ENCODE measurements at regions not wholly inside any gene's neighbourhood (a gene's known extent, or its start where the extent isn't known, plus 50 kb on each side); places are given as distances from the start of the nearest gene placed in this dataset.
"Not testable (repeated sequence)": the region's sequence is repeated elsewhere in the genome, so short reads cannot be mapped to it uniquely, and the experiment has no call there.

- not testable (repeated sequence) for DNase-seq; H3K4me2 ChIP-seq (ENCODE audit: low read depth, low read length); H3K27me3 ChIP-seq (replicated peaks; ENCODE audit: insufficient read depth, low read length); H3K9ac ChIP-seq (ENCODE audit: low read length); H3K9me3 ChIP-seq (replicated peaks; ENCODE audit: insufficient read depth, low read length); H3K4me3 ChIP-seq (ENCODE audit: low read length); H3K79me2 ChIP-seq (ENCODE audit: low read length); H3K27ac ChIP-seq (ENCODE audit: low read length); H3K36me3 ChIP-seq (replicated peaks; ENCODE audit: insufficient read depth, low read length); H2AFZ ChIP-seq (ENCODE audit: low read length); H4K20me1 ChIP-seq (ENCODE audit: insufficient read depth, low read length); H3K4me1 ChIP-seq (ENCODE audit: low read length); H3K9me2 ChIP-seq (replicated peaks; ENCODE audit: insufficient read depth, low read length); H3F3A ChIP-seq (ENCODE audit: insufficient read depth, low read length)
These were observed 80.9 kb upstream of the KCNJ18 start for GRCh38 chr17:21611443-21611842.

GRCh38 chr17:21612123-21613070 lies 79.9 kb upstream of the KCNJ18 start:
- not testable (repeated sequence) for H3K4me2 ChIP-seq (ENCODE audit: low read depth, low read length)

GRCh38 chr17:21613071-21613429 lies 79.3 kb upstream of the KCNJ18 start:
- Histone ChIP-seq H2AFZ (ENCODE audit: low read length) (no peak overlapping the region), H3K79me2 (ENCODE audit: low read length) (no peaks in the 10 kb centered on the region), H3K4me3 (ENCODE audit: low read length) (no peak overlapping the region), H3K9me3 (replicated peaks; ENCODE audit: insufficient read depth, low read length) (no peaks in the 10 kb centered on the region), H3K9ac (ENCODE audit: low read length) (no peak overlapping the region), H3K27me3 (replicated peaks; ENCODE audit: insufficient read depth, low read length) (no peaks in the 10 kb centered on the region), H3F3A (ENCODE audit: insufficient read depth, low read length) (no peaks in the 10 kb centered on the region), H3K4me2 (ENCODE audit: low read depth, low read length) (no peak overlapping the region), H3K27ac (ENCODE audit: low read length) (no peak overlapping the region), H3K36me3 (replicated peaks; ENCODE audit: insufficient read depth, low read length) (no peaks in the 10 kb centered on the region), H4K20me1 (ENCODE audit: insufficient read depth, low read length) (no peaks in the 10 kb centered on the region), H3K4me1 (ENCODE audit: low read length) (no peaks in the 10 kb centered on the region), H3K9me2 (replicated peaks; ENCODE audit: insufficient read depth, low read length) (no peaks in the 10 kb centered on the region)
- TF ChIP-seq EZH2 (optimal IDR thresholded peaks at IDR 0.05; ENCODE audit: low read depth, low read length) (no peak), CTCF (IDR thresholded peaks at IDR 0.05; ENCODE audit: low read length) (no peak)
- no peak for DNase-seq

More at GRCh38 chr17:21612123-21613070, 79.9 kb upstream of the KCNJ18 start:
- H3K9me3 ChIP-seq (replicated peaks; ENCODE audit: insufficient read depth, low read length); H3K79me2 ChIP-seq (ENCODE audit: low read length); DNase-seq; H3K9me2 ChIP-seq (replicated peaks; ENCODE audit: insufficient read depth, low read length); H3K4me3 ChIP-seq (ENCODE audit: low read length); H3K36me3 ChIP-seq (replicated peaks; ENCODE audit: insufficient read depth, low read length); H3F3A ChIP-seq (ENCODE audit: insufficient read depth, low read length); H4K20me1 ChIP-seq (ENCODE audit: insufficient read depth, low read length); H3K27ac ChIP-seq (ENCODE audit: low read length); H3K4me1 ChIP-seq (ENCODE audit: low read length); H3K27me3 ChIP-seq (replicated peaks; ENCODE audit: insufficient read depth, low read length); H2AFZ ChIP-seq (ENCODE audit: low read length); H3K9ac ChIP-seq (ENCODE audit: low read length): not testable (repeated sequence)

GRCh38 chr17:21626987-21627386 lies 65.3 kb upstream of the KCNJ18 start:
- not testable (repeated sequence) for H3F3A ChIP-seq (ENCODE audit: insufficient read depth, low read length); H3K27me3 ChIP-seq (replicated peaks; ENCODE audit: insufficient read depth, low read length); H3K9me3 ChIP-seq (replicated peaks; ENCODE audit: insufficient read depth, low read length)

More at GRCh38 chr17:21626987-21627386, 65.3 kb upstream of the KCNJ18 start:
- H2AFZ ChIP-seq (ENCODE audit: low read length); H3K4me3 ChIP-seq (ENCODE audit: low read length); H3K79me2 ChIP-seq (ENCODE audit: low read length); H4K20me1 ChIP-seq (ENCODE audit: insufficient read depth, low read length); H3K27ac ChIP-seq (ENCODE audit: low read length); H3K9me2 ChIP-seq (replicated peaks; ENCODE audit: insufficient read depth, low read length); H3K4me1 ChIP-seq (ENCODE audit: low read length); DNase-seq; H3K9ac ChIP-seq (ENCODE audit: low read length); H3K4me2 ChIP-seq (ENCODE audit: low read depth, low read length); H3K36me3 ChIP-seq (replicated peaks; ENCODE audit: insufficient read depth, low read length): not testable (repeated sequence)
